ENCODE measurements at regions not wholly inside any gene's neighbourhood (a gene's known extent, or its start where the extent isn't known, plus 50 kb on each side); places are given as distances from the start of the nearest gene placed in this dataset.
A peak's percentile ranks its signal among the peaks of the same experiment; 100 is the strongest.

DNA sequence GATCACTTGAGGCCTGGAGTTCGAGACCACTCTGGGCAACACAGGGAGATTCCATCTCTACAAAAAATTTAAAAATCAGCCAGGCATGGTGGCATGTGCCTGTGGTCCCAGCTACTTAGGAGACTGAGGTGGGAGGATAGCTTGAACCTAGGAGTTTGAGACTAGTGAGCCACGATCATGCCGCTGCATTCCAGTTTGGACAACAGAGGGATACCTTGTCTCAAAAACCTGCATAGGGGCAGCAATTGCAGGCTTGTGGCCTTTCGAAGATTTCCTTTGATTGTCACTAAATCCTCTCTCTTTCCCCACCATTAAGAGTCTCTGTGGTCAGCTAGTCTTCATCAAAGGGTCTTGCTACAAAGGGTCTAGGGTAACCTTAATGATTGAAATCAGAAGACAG lies 60.3 kb downstream of the UTRN start:
- no peaks in the 10 kb centered on the region for H3K36me3 ChIP-seq
- no peaks in the 10 kb centered on the region for H3K9me3 ChIP-seq
- no peak overlapping the region for H3K4me3 ChIP-seq
- TF ChIP-seq, protein P1, sequence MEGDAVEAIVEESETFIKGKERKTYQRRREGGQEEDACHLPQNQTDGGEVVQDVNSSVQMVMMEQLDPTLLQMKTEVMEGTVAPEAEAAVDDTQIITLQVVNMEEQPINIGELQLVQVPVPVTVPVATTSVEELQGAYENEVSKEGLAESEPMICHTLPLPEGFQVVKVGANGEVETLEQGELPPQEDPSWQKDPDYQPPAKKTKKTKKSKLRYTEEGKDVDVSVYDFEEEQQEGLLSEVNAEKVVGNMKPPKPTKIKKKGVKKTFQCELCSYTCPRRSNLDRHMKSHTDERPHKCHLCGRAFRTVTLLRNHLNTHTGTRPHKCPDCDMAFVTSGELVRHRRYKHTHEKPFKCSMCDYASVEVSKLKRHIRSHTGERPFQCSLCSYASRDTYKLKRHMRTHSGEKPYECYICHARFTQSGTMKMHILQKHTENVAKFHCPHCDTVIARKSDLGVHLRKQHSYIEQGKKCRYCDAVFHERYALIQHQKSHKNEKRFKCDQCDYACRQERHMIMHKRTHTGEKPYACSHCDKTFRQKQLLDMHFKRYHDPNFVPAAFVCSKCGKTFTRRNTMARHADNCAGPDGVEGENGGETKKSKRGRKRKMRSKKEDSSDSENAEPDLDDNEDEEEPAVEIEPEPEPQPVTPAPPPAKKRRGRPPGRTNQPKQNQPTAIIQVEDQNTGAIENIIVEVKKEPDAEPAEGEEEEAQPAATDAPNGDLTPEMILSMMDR (IDR thresholded peaks at IDR 0.05) = no peak
- H3K27me3 ChIP-seq = no peaks in the 10 kb centered on the region
- no peak overlapping the region for H3K27ac ChIP-seq
- peaks cover 0 to 56% of the 10 kb centered on the region in 2 donors for H3K4me1 ChIP-seq
- DNase-seq (ENCODE audit: low spot score) = no peak

DNA sequence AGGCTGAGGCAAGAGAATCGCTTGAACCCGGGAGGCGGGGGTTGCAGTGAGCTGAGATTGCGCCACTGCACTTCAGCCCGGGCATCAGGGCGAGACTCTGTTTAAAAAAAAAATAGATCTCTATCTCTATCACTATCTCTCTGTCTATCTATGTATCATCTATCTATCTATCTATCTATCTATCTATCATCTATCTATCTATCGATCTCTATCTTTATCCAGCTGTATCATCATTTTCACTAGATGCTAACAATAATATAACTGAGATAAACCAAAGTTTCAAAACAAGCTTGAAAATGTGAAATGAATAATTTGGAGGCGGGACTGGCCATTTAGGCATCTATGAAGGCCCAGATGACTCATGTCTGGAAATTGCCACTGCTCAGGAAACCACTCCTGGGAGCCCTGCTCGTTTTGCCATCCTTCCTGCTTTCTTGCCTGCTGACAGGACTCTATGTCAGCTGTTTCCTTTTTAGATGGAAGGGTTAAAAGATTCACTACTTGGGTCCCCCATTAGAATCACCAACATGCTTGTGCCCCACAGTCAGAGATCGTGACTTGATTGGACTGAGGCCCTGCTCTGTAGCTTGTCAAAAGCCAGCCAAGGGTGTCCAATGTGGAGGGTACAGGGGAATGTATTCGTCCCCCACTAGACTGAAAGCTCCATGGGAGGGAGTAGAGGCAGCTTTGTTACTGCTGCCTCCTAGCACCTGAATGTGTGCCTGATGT lies 61.7 kb downstream of the UTRN start:
- TF ChIP-seq, protein P1 (IDR thresholded peaks at IDR 0.05) = no peak
- no peaks in the 10 kb centered on the region for H3K9me3 ChIP-seq
- H3K27me3 ChIP-seq = no peaks in the 10 kb centered on the region
- DNase-seq (ENCODE audit: low spot score) = no peak
- H3K36me3 ChIP-seq = no peaks in the 10 kb centered on the region
- H3K27ac ChIP-seq = peak overlapping the region; percentile 10 to 11
- H3K4me1 ChIP-seq = peaks cover 0 to 55% of the 10 kb centered on the region in 2 donors
- no peak overlapping the region for H3K4me3 ChIP-seq

DNA sequence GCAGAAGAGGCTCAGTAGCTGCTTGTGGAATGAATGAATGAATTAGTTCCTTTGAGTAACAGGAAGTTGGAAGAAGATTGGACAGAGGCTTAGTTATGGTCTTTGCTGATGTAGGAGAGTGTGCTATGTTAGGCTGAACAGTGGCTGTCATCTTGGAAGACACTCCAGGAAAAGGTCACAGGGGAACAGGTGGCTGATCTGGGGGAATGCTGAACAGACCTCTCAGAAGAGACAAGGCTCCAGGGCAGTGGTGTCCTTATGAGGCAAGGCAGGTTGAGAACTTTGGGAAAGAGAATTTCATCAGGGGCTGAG lies 62.3 kb downstream of the UTRN start:
- H3K4me3 ChIP-seq = no peak overlapping the region

DNA sequence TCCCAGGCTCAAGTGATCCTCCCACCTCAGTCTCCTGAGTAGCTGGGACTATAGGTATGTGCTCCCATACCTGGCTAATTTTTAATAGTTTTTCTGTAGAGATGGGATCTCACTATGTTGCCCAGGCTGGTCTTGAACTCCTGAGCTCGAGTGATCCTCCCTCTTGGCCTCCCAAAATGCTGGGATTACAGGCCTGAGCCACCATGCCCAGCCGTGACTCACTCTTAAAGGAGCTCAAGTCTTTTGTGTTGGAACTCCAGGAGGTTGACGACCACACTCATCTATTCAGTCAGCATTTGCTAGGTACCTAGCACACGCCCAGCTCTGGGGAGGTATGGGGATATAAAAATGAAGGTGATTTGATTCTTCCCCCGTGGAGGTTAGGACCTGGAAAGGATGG lies 62.8 kb downstream of the UTRN start:
- Histone ChIP-seq H3K4me1 (peaks cover 0 to 56% of the 10 kb centered on the region in 2 donors), H3K27ac (peak overlapping the region in 1 of 2 donors; percentile 11), H3K36me3 (no peaks in the 10 kb centered on the region), H3K9me3 (no peaks in the 10 kb centered on the region), H3K27me3 (no peaks in the 10 kb centered on the region), H3K4me3 (no peak overlapping the region)
- DNase-seq (ENCODE audit: low spot score) = no peak
- TF ChIP-seq, protein P1 (IDR thresholded peaks at IDR 0.05) = no peak

More for the DNA sequence above, 62.3 kb downstream of the UTRN start:
- H3K4me1 ChIP-seq = peaks cover 0 to 55% of the 10 kb centered on the region in 2 donors
- H3K9me3 ChIP-seq = no peaks in the 10 kb centered on the region
- H3K27me3 ChIP-seq = no peaks in the 10 kb centered on the region
- no peak for DNase-seq (ENCODE audit: low spot score)
- TF ChIP-seq, protein P1 (IDR thresholded peaks at IDR 0.05) = no peak
- H3K27ac ChIP-seq = peak overlapping the region; percentile 10 to 11
- H3K36me3 ChIP-seq = no peaks in the 10 kb centered on the region

DNA sequence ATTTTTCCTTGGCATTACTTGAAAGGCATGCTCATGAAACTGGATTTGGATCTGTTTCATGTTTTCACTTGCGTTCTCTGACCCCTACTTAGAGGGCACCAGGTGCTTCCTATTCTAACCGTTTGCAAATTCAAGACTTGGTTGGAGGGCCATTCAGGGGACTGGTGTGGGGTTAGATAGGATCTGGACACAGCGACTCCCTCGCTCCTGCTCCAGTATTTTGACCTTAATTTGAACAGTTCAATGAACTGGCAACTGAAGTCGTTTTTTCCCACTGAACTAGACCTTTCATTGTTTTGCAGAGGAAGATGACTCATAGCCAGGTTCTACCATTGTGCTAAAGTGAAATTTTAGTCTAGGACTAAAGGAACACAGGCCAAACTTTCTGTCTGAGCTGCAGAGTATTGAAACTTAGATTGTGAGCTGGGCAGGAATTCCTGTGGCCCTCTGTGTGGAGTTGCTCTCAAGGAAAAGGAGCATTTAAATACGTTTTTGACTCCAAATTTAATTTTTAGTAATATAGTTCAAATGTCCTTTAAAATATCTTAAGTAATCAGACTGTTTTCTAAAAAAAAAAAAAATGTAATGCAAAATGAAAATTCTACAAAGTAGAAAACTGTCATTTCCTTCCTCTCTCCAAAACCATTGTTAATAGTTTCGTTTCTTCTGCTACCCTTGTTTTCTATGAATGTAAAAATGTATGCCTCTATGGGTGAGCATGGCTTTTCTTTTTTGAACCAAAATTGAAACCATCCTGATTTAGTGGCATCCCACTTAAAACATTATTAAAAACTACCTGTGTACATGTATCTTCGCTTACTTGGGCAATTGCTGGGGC lies 64.8 kb downstream of the UTRN start:
- TF ChIP-seq, protein P1 (IDR thresholded peaks at IDR 0.05) = no peak
- no peaks in the 10 kb centered on the region for H3K27me3 ChIP-seq
- H3K4me1 ChIP-seq = peaks cover 0 to 57% of the 10 kb centered on the region in 2 donors
- H3K36me3 ChIP-seq = no peaks in the 10 kb centered on the region
- DNase-seq (ENCODE audit: low spot score) = no peak
- peak overlapping the region in 1 of 2 donors; percentile 41 for H3K27ac ChIP-seq
- H3K4me3 ChIP-seq = no peak overlapping the region
- H3K9me3 ChIP-seq = no peaks in the 10 kb centered on the region
